Esophagus mucosa (tissue), 1 donor: ENCODE measurements at regions not wholly inside any gene's neighbourhood (a gene's known extent, or its start where the extent isn't known, plus 50 kb on each side); places are given as distances from the start of the nearest gene placed in this dataset.
"Not testable (repeated sequence)": the region's sequence is repeated elsewhere in the genome, so short reads cannot be mapped to it uniquely, and the experiment has no call there.

Source experiments
- ATAC-seq: fragments of 200-7000 bp; cut with Tn5 transposase; one replicate; pipeline ENCODE4 v1.9.1; 2020
- donor health status: DM: yes; HTN: yes; CAD: no.

- no peak for ATAC-seq
Measured at GRCh38 chr6:167392631-167393316, 67.9 kb downstream of the TTLL2 start.

GRCh38 chr6:167393731-167394130, 68.8 kb downstream of the TTLL2 start:
- no peak for ATAC-seq

GRCh38 chr6:167394339-167394738, 69.5 kb downstream of the TTLL2 start:
- ATAC-seq = no peak

- no peak for ATAC-seq
Measured at GRCh38 chr6:167394820-167395219, 69.9 kb downstream of the TTLL2 start.

GRCh38 chr6:167396068-167396658, 71.3 kb downstream of the TTLL2 start:
- no peak for ATAC-seq

GRCh38 chr6:167396659-167397490, 72.0 kb downstream of the TTLL2 start:
- ATAC-seq = no peak

GRCh38 chr6:167397712-167398111, 72.8 kb downstream of the TTLL2 start:
- ATAC-seq = no peak

GRCh38 chr6:167398214-167399050, 73.5 kb downstream of the TTLL2 start:
- ATAC-seq = no peak

GRCh38 chr6:167399051-167399387, 74.1 kb downstream of the TTLL2 start:
- no peak for ATAC-seq

GRCh38 chr6:167399599-167399998, 74.7 kb downstream of the TTLL2 start:
- no peak for ATAC-seq

GRCh38 chr6:167400482-167401138, 75.7 kb downstream of the TTLL2 start:
- no peak for ATAC-seq

GRCh38 chr6:167401525-167402194, 76.8 kb downstream of the TTLL2 start:
- ATAC-seq = peak; percentile 39

GRCh38 chr6:167402195-167402686, 77.4 kb downstream of the TTLL2 start:
- no peak for ATAC-seq

GRCh38 chr6:167403427-167403826, 78.5 kb downstream of the TTLL2 start:
- no peak for ATAC-seq

- ATAC-seq = no peak
Measured at GRCh38 chr6:167404385-167405049, 79.6 kb downstream of the TTLL2 start.

GRCh38 chr6:167405778-167406532, 81.1 kb downstream of the TTLL2 start:
- ATAC-seq = peak; percentile 21

- not testable (repeated sequence) for ATAC-seq
Measured at GRCh38 chr6:167406533-167407238, 81.8 kb downstream of the TTLL2 start.

- no peak for ATAC-seq
Measured at GRCh38 chr6:167407239-167408064, 82.6 kb downstream of the TTLL2 start.
